C1 segment of cervical spinal cord (tissue), 14 donors: ENCODE measurements at regions not wholly inside any gene's neighbourhood (a gene's known extent, or its start where the extent isn't known, plus 50 kb on each side); places are given as distances from the start of the nearest gene placed in this dataset.
A peak's percentile ranks its signal among the peaks of the same experiment; 100 is the strongest.

Source experiments
- DNase-seq, 14 donors: peaks; one replicate each; lab custom pipeline; 2025; lab: John Stamatoyannopoulos, UW

DNA sequence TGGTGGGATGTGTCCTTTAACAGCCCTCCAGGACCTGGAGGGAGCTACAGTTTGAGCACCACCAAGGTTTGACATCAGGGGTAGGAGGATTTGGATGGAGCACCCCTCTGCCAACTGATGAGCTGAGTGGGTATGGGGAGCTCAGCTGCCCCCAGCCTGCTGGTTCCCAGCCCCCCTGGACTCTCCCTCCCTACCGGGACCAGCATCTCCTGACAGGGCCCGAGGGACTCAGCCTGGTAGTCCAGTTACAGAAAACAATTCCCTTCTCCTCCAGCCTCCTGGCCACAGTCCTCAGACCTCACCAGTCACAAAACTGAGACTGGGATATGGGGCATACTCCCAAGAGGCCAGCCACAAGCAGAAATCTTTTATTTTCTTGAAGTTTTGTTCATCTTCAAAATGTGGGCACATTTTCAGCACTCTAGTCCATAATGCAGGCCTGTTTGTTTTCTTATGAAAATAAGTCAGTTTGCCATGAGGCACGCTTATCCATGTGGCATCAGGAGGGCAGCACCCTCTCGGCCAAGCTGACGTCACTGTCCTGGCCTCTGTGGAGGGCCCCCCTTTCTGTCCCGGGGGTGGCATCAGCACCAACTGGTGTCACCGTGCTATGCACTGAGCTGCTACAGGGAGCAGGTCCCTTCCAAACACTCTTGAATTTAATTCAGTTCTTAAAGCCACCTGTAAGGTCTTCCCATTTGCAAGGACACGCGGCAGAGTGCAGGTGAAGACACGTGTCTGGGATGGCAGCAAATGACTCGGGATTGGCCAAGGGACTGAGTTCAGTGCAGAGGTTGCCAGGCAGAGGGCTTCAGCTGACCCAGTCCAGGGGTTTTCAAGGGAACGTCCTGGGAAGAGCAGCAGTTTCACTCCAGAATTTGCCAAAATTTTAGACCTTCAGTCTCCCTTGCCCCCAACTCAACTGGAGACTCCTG lies 187.6 kb downstream of the GADD45G start:
- DNase-seq: no peak

DNA sequence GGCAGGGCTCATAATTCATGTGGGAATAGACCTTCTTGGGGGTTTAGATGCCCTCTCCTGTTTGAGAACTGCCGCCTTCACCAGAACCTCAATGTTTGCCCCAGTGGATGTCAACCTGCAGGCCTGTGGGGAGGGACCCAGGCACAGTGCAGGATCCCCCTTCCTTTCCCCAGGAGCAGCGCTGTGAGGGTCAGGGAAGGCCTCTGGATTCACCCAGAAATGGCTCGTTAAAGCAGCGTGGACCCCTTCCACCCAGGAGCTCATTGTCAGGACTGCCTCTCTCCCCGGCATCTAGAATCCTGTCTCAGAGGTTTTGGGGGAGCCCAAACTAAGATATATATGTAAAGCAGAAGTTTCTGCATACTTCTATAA lies 188.3 kb downstream of the GADD45G start:
- no peak for DNase-seq

DNA sequence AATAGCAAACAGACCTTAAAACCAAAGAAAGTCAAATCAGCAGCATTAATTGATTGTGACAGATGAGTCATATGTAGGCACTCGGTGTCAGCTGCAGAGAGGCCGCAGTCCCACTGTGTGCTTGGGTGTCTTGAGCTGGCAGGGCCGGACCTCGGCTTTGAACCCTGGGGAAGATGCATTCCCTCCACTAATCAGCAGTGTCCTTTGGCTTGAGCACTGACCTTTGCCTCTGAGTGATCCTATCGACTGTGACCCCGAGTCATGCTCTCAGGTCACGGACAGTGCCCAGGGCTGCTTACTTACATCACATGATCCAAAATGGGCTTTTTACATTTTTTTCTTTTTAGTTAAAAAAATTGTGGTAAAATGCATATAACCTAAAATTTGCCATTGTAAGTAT lies 188.7 kb downstream of the GADD45G start:
- no peak for DNase-seq

DNA sequence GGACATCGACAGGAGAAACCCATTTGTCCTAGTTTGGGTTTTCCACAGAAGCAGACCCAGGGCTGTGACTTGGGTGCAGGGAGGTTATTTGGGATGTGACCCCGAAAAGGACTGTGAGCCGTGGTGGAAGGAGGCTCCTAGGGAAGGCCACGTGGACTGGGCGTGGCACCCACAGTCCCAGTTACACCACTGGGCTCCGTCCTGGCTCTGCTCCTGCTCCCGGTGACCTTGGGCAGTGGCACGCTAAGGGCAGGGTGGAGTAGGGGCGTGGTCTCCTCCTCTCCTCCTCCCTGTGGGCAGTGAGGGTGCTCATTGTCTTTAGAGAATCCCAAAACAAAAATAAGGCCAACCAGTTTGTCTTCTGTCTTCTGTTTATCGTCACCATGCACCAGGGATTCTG lies 190.1 kb downstream of the GADD45G start:
- DNase-seq: no peak

DNA sequence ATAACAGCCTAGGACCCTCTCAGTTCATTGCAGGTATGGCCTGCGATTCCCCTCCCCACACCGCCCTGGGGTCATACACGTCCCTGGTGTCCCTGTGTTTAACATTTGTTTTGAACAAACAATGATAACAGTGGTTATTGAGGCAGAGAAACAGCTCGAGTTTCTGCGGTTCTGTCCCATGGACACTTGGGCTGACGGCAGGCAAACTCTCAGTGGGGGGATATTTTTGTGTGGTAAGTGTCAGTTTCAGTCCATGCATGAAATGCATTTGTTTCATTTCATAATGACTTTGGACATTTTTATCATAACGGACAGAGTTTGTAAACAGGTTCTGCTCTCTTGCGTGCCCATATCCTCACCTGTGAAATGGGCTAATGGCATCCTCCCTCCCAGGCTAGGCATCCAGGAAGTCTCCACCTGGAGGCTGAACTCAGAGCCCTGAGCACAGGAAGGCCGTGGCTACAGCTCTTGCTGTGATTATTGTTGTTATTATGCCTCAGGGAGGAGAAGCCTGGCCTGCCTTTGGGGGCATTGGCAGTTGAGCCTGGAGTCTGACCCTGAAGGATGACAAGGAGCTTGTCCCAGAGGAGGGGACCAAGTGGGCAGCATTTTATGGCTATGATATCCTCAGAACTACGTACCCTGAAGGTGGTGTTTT lies 190.9 kb downstream of the GADD45G start:
- DNase-seq: no peak

DNA sequence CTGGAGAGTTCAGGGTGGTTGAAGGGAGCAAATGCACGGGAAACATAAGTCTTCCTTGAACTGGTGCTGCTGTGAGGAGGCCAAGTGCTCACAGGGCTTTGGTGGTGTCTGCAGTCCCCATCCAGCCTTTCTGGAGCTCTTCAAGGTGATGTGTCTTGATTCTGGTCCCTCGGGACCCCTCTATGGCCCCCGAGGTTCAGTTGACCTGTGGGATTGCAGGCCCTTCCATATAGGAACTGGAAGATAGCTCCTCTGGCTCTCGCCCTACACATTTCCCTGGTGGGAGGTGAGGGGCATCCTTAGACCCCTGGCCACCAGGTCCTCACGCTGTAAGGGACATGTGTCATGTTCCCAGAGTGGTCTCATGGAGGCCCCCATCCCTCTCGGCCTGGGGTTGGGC lies 191.8 kb downstream of the GADD45G start:
- no peak for DNase-seq

DNA sequence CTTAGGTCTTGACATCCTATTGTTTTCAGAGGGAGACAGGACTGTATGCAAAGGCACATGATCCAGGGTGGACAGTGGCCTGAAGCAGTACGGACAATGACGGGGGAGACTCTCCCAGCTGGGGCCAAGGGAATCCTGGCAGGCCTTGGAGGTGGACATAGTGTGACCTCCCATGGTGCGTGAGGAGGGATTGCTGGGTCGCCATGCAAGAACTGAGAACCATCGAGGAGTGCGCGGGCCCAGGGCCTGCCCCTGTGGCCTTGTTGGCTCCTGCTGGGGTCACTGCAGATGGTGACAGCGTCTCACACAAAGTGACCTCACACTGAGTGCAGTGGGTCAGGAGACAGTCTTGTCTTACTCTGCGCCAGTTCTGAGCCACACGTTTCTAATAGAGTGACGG lies 192.4 kb downstream of the GADD45G start:
- DNase-seq: no peak

DNA sequence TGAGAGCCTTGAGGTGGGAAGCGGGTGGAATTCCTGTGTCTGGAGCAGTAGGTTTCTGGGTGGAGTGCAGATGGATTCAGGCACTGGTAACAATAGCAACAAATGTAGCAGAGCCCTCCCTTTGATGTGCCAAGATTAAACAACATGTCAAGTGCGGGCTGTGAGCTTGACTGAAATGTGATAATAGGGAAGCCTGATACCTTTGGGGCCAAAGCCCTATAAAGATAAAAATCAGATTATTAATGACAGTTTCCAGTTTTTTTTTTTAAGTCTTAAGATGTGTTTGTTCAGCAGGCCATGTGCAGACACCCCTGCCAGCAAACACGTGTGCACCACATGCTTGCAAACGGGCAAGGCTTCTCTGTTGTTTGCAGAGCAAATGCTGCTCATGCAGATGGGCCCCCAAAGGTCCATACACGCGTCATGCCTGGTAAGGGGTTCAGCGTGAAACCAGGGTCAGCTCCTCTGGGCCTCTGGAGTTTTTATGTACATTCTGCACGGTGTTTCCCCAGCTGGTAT lies 193.2 kb downstream of the GADD45G start:
- no peak for DNase-seq

DNA sequence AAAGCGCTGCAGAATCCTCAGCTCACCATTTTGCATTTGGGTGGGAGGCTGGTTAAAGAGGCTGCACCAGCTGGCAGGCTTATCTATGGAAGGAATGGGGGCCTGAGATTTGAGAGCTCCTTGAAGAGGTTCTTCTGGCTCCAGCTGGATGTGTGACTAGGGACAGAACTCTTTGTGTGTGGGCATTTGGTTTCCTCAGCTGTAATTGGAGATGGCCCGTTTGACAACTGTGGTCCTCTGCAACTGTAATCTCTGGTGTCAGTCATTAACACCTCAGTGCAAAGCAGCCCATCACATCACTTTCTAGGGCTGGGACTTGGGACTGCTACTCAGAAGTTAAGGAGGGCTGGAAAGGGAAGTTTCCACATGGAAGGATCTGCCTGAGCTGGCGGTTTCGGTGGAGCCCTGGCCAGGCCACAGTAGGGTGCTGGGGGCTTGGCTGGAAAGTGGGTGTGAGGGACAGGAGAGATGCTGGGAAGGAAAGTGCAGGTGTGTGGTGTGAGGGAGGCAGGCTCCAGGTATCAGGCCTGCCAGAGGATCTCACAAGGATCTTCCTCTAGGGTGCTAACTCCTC lies 193.8 kb downstream of the GADD45G start:
- no peak for DNase-seq

DNA sequence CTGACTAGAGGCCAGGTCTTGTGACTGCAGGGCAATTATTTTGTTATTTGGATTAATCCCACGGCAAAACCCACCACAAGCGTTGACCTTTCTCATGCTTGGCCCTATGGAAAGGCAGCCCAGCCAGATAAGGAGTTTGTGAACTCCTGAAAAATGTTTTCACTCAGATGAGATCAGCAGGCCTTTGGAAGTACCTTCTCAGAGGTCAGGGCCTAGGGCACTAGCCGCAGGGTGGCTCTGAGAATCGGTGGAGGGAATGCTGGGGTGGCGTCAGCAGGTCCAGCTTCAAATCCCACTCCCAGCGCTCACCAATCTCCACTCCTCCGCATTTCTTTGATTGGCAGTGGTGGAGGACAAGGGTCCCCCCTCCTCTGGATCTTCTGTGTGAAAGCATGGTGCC lies 194.4 kb downstream of the GADD45G start:
- no peak for DNase-seq

DNA sequence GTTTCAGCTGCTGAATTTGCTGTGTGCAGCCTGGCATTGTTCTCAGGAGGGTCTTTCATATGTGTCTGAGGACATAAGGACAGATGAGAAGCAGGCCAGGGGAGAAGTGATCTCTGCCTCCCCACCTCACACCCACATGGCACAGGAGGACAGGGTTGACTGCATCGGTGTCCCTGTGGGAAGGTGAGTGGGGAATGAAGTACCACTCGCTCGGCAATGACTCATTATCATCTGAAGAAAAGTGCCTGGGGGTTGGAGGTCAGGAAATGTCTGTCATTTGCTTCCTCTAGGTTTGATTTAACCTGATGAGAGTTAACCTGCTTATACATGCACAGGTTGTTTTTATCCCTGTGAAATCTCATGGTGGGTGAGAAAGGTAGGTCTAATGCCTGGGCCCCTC lies 195.0 kb downstream of the GADD45G start:
- DNase-seq: no peak

DNA sequence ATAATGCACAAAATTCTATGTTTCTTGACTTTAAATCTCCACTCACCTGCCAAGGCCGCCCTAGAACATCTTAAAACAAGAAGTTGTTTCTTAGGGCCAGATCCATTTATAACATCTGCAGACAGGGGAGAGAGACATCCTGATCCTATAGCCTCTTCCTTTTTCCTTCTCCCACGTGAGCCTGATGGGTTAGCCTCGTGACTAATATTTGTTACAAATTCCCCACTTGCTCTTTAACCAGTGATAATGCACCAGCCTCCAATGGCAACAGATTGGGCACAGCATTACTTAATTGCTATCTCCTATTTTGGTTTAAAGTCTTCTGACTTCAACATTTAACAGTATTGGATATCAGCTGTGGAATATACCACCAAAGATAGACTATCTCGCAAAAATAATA lies 196.5 kb downstream of the GADD45G start:
- no peak for DNase-seq

DNA sequence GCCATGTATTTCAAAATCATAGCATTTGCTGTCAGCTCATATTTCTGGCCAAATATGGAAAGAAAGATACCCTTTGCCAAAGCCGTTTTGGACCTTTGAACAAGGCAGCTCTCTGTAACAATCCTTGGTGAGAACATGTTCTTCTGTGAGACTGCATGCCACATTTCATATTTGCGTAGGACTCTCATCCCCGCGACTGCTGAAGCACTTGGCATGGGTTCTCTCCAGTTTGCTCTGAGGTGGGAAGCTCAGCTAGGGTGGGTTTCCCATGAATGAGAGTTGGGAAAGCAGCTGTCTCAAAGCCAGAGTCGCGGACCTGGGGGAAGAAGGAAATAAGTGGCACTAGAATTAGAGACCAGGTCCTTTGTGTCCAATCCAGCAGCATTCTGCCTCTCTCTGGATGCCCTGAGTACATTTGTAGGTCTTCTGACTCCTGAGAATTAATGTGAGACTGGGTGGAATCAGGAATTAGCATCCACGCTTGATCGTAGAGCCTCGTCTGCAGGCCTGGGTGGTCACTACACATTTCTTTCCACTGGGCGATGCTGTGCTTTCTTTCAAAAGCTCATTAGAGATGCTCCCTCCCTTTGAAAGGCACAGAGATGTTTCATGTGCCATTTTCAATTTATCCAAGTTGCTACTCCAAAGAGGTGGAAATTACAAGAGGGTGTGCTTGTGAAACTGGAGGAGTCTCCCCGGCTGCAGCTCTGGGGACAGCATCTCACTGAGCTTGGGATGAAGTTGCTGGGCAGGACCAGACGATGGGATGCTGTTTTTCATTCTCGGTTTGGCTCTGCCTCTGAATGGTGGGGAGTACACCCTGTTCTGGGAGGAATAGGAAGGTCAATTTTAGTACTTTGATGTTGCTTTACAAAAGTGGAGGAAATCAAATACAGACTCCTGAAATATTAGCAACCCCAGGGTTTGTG lies 197.2 kb downstream of the GADD45G start:
- no peak for DNase-seq

DNA sequence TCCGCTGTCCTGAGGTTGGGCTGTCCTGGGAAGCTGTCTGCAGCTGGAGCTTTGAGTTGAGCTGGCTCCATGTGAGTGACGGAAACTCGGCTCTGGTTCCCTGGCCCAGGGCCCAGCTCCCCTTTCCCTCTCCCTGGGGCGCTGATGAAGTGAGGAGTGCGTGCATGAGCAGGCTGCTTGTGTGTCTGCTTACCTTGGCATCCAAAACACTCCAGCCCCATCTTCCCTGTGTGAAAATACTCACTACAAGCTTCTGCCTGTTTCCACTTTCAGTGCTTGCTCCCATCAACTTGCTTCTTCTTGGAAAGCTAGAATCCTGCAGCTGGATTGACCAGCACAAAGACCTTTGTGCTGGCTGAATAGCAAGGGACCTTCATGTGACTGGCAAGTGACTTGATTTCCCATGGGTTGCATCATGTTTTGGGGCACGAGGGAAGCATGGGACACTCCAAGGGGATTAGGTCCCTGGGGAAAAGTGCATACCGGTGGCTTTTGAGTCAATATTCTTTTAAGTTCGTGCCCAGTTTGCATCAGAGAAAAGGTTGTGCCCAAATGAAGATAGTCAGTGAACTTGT lies 198.1 kb downstream of the GADD45G start:
- peak in 8 of 14 donors; percentile 33 to 68 (median 54) for DNase-seq

DNA sequence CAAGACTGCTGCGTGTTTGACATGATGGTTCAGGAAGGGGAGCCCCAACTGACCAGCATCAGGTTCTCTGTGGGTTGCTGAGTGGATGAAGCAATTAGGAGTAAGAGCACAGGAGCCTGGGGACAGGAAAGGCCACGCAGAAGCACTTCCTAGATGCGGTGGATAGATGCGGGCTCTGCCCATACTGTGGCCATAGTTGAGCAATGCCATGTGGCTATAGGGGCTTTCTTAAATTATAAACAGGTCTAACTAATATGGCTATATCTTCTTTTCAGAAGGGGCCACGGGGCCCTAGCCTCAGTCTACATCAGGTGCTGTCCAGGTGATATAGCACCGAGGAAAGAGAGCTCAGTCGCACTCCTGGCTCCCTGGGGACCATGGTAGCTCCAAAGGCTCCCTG lies 198.6 kb downstream of the GADD45G start:
- no peak for DNase-seq

DNA sequence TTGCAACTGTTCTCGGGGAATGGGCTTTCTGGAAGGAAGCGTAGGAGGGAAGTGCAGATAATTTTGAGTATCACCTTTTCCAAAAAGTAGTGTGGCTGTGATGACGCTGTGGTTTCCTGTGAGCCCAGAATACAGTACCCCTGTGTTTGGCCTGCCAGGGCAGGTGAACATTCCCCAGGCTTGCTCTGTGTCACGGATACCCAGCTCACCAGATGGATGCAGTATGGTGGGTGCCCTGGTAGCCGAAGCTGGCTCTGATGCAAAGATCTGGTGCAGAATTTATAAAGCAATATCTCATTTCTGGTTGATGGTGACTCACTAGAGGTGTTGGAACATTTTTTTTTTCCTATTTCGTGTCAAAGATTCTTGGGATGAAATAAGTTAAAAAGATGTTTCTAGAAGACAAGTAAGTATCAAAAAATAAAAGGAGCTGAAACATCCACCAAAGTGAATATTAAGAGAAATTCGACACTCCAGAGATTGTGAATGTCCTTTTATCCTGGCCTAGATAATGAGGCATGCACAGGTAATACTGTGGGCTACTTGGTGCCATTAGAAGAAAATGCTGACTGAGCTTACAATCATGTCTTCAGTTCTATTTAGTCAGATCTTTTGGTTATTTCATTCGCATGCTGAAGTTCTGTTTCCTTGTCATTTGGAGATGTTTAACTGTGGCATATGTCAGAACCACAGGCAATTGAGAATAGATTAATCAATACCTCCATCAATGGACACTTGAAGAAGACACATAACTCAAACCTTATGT lies 200.1 kb downstream of the GADD45G start:
- DNase-seq: no peak

DNA sequence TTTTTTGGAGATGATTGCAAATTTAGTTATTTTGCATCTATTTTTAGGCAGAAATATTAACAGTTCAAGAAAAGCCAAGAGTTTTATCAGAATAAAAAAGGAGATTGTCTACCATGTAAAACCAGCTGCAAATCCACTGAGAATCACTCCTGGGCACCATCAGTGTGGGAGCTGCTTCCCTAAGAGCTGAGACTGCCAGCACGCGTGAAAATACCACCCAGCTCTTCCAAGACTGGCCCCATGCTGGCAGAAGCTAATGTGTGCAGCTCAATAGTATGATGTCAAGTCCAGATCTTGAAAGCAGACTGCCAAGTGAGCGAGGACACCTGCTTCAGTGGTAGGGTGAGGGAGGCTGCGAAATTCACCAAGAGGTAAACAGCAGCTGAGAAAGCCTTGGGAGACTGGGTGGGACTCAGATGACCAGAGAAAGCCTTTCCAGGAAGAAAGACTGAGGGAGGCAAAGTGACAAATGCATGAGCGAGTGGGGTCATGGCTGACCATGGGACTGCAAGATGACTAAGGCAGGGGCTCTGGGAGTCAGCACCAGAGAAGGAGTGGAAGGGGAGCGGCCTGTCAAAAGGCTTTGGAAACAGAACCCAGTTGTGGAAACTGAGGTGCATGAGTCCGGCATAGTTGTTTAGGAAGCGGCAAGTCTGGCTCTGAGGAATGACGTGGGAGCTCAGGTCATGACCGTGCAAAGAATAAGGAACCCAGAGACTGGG lies 200.9 kb downstream of the GADD45G start:
- no peak for DNase-seq

DNA sequence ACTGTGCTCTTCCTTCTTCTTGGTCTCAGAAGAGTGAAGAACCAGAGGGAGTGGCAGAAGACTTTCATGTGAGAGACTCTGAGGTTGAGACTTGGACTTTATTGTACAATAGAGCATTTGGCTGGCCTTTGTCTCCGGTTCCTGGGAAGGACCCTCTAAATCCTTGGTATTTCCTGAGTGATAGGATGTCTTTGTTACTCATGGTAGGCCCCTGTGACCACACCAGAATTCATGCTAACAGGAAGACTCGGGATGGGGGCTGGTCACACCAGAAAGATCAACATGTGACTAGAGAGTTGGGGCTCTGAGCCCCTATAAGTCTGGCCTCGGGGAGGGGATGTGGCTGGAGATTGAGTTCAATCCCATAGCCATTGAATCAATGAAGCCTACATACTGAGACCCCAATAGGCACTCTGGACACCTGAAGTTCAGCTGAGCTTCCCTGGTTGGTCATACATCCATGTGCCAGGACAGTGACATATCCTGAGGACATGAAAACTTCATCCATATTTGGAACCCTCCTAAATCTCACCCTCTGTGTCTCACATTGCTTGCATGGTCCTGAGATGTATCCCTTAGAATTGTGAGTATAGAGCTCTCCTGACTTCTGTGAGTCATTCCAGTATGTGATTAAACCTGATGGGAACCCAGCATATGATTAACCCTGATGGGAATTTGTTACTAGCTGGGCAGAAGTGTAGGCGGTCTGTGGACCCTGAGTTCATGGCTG lies 201.7 kb downstream of the GADD45G start:
- DNase-seq: no peak

DNA sequence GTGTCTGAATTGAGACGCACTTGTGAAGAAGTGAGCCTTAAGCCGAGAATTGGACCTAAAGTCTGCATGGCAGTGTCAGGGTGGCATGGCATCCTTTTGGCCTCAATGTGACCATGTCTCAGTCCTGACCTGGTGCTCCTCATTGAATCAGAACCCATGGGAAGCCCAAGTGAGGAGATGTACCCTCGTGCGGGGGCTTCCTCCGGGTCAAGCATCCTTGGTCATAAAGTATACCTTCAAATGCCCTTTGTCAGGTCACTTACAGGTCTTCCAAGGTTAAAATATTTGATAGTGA lies 202.2 kb downstream of the GADD45G start:
- DNase-seq: no peak
